ENCODE measurements at regions not wholly inside any gene's neighbourhood (a gene's known extent, or its start where the extent isn't known, plus 50 kb on each side); places are given as distances from the start of the nearest gene placed in this dataset.

DNA sequence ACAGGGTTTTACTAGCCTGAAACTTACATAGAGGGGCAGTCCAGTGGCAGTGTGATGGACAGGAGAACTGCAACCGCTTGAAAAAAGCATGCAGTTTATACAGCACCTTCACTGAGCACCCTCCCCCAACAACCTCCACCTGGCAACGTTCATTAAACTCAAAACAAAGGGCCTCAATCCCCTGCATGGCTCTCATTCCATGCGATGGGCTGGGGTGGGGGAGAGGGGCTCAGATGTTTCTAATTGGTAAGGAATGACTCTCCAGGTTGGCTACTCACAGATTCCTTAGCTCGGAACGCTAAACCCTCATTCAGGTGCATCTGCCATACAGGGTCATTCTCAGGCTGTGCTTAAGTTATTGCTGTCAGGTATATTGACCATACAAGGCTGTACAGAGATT is 80.9 kb upstream of the ITGA1 start:
- no peak for TF ChIP-seq EZH2 (IDR thresholded peaks at IDR 0.05; ENCODE audit: borderline replicate concordance, insufficient read depth, low read length, poor library complexity, severe bottlenecking)
- no peak for TF ChIP-seq POLR2AphosphoS5 (IDR thresholded peaks at IDR 0.05)
- no peak for TF ChIP-seq RAD21 (conservative IDR thresholded peaks at IDR 0.05)
- TF ChIP-seq, protein P1, sequence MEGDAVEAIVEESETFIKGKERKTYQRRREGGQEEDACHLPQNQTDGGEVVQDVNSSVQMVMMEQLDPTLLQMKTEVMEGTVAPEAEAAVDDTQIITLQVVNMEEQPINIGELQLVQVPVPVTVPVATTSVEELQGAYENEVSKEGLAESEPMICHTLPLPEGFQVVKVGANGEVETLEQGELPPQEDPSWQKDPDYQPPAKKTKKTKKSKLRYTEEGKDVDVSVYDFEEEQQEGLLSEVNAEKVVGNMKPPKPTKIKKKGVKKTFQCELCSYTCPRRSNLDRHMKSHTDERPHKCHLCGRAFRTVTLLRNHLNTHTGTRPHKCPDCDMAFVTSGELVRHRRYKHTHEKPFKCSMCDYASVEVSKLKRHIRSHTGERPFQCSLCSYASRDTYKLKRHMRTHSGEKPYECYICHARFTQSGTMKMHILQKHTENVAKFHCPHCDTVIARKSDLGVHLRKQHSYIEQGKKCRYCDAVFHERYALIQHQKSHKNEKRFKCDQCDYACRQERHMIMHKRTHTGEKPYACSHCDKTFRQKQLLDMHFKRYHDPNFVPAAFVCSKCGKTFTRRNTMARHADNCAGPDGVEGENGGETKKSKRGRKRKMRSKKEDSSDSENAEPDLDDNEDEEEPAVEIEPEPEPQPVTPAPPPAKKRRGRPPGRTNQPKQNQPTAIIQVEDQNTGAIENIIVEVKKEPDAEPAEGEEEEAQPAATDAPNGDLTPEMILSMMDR (IDR thresholded peaks at IDR 0.05; ENCODE audit: poor library complexity, severe bottlenecking) = no peak
- TF ChIP-seq TAF1 (IDR thresholded peaks at IDR 0.05; ENCODE audit: low read depth) = no peak
- no peak for TF ChIP-seq EP300 (conservative IDR thresholded peaks at IDR 0.05; ENCODE audit: poor library complexity, severe bottlenecking)
- no peak for TF ChIP-seq MXI1 (conservative IDR thresholded peaks at IDR 0.05; ENCODE audit: poor library complexity, severe bottlenecking)
